Lower leg skin (tissue), 3 donors: ENCODE measurements at regions not wholly inside any gene's neighbourhood (a gene's known extent, or its start where the extent isn't known, plus 50 kb on each side); places are given as distances from the start of the nearest gene placed in this dataset.

Experiments
- CTCF ChIP-seq, 3 donors: fragments of 450-650 bp; IDR thresholded peaks; one replicate each; pipeline ENCODE4 v1.5.1; 2016; ENCODE audit warnings: antibody characterized with exemption in 3 of 3, mild to moderate bottlenecking in 3 of 3, moderate library complexity in 2 of 3
- POLR2A ChIP-seq, 2 donors: fragments of 450-650 bp; IDR thresholded peaks; one replicate each; pipeline ENCODE4 v1.6.1; 2016 to 2017; ENCODE audit warnings: antibody characterized with exemption in 2 of 2, mild to moderate bottlenecking in 1 of 2, moderate library complexity in 1 of 2

GRCh38 chr10:21087476-21087875 is 190.4 kb upstream of the NEBL start:
- TF ChIP-seq CTCF (IDR thresholded peaks at IDR 0.05) (no peak), POLR2A (IDR thresholded peaks at IDR 0.05) (no peak)
